NOMO-1 treated with DMSO at 0.1 percent for 48 hours (cell line): ENCODE measurements at regions not wholly inside any gene's neighbourhood (a gene's known extent, or its start where the extent isn't known, plus 50 kb on each side); places are given as distances from the start of the nearest gene placed in this dataset.
A peak's percentile ranks its signal among the peaks of the same experiment; 100 is the strongest.
"Not testable (repeated sequence)": the region's sequence is repeated elsewhere in the genome, so short reads cannot be mapped to it uniquely, and the experiment has no call there.

Experiments
- DNase-seq: peaks from one replicate; lab custom pipeline; 2025; ENCODE audit not compliant: unreplicated experiment; lab: John Stamatoyannopoulos, UW

GRCh38 chr5:98516701-98517100 is 256.8 kb upstream of the RGMB start:
- no peak for DNase-seq

DNA sequence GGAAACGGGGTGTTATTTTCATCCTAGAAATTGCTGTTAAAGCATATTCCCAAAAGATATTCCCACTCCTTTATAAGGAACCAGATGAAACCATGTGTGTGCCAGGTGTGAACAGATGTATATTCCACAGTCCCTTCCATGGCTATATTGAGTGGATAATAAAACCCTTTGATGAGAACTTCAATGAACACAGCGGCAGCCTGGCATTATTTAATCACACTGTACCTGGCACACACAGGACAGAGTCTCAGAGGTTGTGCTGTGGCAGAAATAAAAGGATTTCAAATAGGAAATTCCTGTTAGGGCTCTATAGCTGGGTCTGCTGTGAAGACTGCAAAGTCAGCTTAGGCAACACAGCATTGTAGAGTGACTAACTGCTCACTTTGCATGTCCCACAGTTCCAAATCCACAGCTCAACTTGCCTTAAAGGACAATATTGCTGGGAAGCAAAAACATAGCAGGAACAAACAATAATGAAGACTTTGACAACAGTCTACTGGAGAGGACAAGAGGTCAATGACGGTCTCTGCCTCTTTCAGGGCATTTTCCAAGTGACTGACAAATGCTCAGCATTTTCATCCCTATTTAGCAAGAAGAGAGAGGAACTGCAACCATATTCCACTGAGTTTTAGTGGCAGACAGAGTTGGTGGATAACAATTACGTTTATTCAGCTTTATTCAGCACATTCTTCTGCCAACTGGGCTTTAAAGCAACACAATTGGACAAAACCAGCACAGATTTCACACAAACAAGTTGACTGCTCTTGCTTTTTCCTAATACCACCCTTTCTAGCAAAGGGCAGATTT is 255.7 kb upstream of the RGMB start:
- DNase-seq = no peak

DNA sequence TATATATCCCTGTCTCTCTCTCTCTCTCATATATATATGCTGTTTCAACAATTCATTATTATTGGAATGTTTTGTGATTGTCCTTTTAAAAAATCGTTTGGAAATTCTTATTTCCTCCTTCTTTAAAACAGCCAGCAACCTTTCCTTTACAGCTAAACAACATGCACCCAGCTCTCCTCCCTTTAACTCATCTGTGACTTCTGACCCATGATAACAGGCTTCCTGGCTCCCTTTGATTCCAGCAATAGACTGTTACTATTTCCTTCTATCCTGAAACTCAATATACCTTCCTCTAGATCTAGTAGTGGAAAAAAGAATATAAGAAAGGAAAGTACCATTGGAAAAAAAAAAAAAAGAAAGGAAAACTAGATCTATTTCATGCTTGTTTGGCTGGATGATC is 254.7 kb upstream of the RGMB start:
- no peak for DNase-seq

- peak; percentile 49 for DNase-seq
Observed at GRCh38 chr5:98519571-98519970, 253.9 kb upstream of the RGMB start.

DNA sequence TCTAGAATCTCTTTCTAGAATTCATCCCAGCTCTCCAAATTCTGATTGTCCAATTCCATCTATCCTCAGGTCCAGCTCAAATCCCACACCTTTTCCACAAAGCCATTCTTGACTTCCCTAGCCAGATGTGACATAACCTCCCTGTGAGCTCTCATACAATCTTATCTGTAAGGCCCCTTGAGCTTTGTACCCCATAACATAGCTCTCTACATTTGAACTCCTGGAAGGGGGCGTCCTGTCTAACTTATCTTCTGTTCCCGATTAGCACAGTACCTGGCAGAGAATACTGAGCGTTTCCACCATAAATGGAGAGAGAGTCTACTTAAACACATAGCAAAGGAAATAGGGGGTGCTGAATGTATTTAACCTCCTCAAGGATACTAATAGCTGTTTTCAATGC is 251.6 kb upstream of the RGMB start:
- DNase-seq = no peak

DNA sequence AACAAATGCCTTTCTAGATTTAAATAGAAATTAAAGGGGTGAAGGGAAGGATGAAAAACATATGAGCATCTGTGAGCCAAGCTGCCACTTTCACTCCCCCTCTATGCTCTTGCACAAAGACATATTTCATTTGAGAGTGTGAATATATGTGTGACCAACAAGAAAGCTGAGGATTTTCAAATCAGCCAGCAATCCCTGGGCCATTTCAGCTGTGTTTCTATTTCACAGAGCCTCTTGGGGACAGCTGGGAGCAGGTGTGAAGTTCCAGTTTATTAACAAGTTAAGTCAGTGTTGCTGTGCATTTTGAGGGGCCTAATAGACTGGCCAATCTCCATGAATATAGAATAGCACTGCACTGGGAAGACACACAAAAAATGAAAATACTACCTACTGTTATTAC is 248.7 kb upstream of the RGMB start:
- DNase-seq = no peak

- DNase-seq = no peak
Observed at GRCh38 chr5:98527846-98528245, 245.6 kb upstream of the RGMB start.

DNA sequence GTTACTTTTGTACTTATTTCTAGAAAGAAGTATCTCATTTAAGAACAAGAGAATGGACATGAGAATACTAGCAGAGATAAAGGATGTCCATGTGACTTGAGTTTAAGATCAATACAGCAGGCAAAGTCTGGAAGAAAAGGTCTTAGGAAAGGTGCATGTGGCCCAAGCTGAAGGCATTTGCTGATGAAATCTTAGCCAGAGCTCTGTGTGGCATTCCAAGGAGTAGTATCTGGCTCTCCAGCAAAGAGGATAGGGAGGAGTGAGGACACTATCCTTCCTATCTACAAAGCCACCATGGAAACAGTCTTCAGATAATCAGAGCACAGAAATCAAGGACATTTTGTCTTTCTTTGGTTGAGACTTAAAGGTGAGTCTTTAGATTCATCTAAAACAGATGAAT is 244.1 kb upstream of the RGMB start:
- DNase-seq = no peak

DNA sequence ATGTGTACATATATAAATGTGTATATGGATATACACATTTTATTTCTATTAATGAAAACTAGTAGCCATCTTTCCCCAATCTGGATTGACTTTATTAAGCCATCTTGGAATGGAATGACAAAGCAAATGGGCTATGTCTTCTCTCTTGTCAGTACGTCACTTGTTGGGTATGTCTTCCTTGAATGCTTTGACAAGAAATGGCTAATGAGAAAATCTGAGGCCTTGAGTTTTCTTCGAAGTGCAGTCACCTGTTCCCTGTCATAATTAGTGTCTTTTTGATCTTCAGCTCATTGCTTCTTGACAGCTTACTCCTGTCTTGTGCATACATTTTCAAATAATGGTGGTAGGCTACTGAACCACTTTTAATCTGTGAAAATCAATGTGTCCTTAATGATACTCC is 243.2 kb upstream of the RGMB start:
- DNase-seq = no peak

- no peak for DNase-seq
Observed at GRCh38 chr5:98535901-98536300, 237.6 kb upstream of the RGMB start.

DNA sequence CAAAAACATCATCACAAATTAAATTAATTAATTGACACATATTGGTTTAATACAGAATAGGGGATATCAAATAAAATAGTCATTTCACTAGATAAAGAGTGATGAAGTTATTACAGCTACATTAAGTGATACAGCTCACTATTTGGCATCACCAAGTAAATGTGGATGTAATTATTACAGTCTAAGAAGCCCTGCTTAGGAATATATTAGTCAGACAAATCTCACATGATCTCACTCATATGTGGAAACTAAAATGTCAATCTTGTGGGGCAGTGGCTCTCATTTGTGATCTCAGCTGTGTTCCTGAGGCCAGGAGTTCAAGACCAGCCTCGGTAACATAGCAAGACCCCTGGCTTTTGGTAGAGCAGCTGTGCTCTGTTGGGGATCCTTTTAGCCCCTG is 233.4 kb upstream of the RGMB start:
- DNase-seq = no peak

- DNase-seq = no peak
Observed at GRCh38 chr5:98541641-98542040, 231.8 kb upstream of the RGMB start.

DNA sequence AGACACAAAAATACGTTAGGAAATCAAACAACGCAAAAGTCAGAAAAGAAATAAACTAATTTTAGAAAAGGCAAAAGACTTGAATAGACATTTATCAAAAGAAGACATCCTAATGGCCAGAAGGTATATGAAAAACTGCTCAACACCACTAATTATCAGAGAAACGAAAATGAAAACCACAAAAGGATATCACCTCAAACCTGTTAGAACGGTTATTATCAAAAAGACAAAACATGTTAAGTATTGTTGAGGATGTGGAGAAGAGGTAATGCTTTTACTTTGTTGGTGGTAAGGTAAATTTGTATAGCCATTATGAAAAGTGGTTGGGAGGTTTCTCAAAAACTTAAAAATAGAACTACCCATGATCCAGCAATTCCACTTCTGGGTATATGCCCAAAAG is 230.0 kb upstream of the RGMB start:
- DNase-seq = no peak

DNA sequence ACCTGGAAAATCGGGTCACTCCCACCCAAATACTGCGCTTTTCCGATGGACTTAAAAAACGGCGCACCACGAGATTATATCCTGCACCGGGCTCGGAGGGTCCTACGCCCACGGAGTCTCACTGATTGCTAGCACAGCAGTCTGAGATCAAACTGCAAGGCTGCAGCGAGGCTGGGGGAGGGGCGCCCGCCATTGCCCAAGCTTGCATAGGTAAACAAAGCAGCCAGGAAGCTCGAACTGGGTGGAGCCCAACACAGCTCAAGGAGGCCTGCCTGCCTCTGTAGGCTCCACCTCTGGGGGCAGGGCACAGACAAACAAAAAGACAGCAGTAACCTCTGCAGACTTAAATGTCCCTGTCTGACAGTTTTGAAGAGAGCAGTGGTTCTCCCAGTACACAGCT is 226.5 kb upstream of the RGMB start:
- not testable (repeated sequence) for DNase-seq

- no peak for DNase-seq
Observed at GRCh38 chr5:98556712-98557111, 216.8 kb upstream of the RGMB start.

DNA sequence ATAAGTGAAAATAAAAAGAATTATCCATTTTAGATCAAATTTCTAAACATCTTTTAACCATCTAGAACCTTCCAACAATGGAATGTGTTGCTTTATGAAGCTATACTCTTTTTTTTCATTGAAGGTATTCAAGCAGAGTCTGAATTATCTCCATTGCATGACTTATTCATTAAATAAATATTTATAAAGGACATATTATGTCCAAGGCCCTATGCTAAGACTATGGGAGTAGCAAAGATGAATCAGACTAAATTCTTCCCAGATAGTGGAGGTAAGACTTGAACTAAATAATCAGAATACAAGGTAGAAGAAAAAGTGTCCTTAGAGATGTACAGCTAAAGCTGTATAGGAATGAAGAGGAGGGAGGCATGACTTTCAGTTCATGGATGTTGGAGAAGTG is 215.5 kb upstream of the RGMB start:
- DNase-seq = no peak

DNA sequence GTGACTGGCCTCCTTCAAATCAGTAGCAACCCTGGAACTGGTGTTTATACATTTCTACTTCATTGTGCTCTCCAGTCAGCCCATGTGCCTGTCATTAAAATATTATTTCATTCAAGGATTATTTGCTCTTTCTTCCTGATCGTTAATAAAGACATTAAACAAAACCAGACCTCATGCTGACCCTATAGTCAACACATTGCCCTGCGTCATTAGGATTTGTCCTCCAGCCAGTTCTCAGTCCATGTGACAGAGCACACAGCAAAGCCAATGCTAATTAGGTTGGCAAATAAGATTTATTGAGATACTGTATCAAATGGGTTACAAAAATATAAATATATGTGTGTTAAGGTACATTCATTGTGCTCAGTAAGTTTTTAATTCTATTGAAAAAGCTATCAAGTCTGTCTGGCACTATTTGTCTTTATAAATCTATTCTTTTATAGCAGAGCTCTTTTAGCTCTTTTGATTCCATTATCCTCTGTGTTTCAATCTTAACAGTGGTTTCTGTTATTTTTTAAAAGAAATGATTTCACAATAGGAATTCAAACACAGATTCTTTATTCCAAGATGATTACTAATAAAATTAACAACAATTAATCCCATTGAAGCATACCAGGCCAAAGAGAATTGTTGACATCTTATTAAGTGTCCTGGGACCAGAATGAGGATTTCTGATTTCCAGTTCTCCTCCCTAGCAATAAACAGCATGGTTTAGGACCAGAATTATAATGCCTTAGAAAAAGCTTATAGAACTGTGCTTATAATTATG is 209.4 kb upstream of the RGMB start:
- DNase-seq = no peak

DNA sequence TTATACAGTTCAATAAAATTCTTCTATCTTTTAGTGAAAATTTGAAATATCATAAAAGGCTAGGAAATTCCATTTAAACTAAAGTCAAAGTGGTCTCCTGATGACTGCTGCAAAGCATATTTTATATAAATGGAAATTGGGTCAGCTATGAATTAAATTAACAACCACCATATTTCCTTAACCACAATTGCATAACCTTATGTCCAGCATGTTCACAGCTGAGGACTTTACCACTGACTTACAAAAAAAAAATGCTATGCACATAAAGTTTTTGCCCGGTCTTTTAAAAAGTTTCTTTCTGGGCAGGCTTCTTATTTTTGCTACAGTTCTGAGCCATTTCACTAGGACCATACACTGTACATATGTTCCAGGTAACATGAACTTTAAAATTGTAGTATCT is 208.6 kb upstream of the RGMB start:
- DNase-seq = no peak

GRCh38 chr5:98568336-98568735 is 205.1 kb upstream of the RGMB start:
- DNase-seq = no peak

DNA sequence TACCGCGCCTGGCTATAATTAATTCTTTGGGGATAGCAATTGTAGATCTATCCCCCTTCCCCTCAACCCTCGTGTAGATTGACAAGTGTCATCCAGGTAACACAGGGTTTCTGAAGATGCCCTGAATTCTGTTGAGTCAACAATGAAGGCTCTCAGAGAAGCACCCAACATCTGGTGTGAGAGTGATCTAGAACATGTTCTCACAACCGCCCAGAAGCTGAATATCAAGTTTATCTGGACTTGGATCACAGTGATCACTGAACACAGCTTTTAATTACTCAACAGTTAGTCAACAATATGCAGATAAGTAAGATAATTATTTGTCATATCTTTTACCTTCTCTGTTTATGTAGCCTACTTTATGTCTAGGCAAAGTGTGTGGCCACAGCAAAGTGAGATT is 204.2 kb upstream of the RGMB start:
- no peak for DNase-seq

- DNase-seq = no peak
Observed at GRCh38 chr5:98570010-98570409, 203.5 kb upstream of the RGMB start.

DNA sequence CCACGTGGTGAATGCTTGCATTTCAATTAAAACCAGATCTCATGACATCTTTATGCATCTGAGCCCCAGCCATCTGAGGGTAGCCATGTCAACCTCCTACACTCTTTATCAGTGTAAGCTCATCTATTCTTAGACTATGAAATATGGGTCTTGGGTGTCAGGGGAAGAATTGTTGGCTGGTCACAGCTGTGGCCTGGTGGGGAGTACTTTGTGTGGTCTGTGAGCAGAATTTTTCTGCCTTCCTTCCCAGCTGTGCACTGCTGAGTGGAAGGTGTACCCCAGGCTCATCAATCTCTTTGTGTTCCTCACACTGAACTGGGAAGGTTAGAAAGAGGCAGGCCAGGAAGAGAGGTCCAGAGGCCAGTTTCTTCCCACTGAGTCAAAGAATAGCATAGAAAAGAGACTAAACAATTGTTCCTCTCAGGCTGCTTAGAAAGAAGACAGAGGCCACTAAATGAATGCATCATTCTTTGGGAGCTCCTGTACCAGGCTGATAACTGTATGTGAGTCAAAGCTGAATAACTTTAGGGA is 202.7 kb upstream of the RGMB start:
- DNase-seq = no peak
